Skeletal muscle tissue (tissue), 3 donors: ENCODE measurements at regions not wholly inside any gene's neighbourhood (a gene's known extent, or its start where the extent isn't known, plus 50 kb on each side); places are given as distances from the start of the nearest gene placed in this dataset.

Experiments used
- H3K27ac ChIP-seq: one replicate; pipeline ENCODE4 v1.7.0; 2013; ENCODE audit warnings: mild to moderate bottlenecking, low read depth, low read length, inconsistent platforms
- H3K27me3 ChIP-seq, 3 donors: one replicate each; pipeline ENCODE4 v1.7.0; 2013; ENCODE audit warnings: low read length in 3 of 3; ENCODE audit not compliant: control insufficient read depth in 3 of 3, insufficient read depth in 3 of 3
- H3K36me3 ChIP-seq, 3 donors: one replicate each; pipeline ENCODE4 v1.7.0; 2013; ENCODE audit warnings: low read length in 3 of 3; ENCODE audit not compliant: control insufficient read depth in 3 of 3, insufficient read depth in 3 of 3
- H3K4me1 ChIP-seq, 3 donors: one replicate each; pipeline ENCODE4 v1.7.0; 2013; ENCODE audit warnings: low read length in 3 of 3, mild to moderate bottlenecking in 3 of 3; ENCODE audit not compliant: control insufficient read depth in 3 of 3, insufficient read depth in 3 of 3
- H3K4me3 ChIP-seq, 3 donors: one replicate each; pipeline ENCODE4 v1.7.0; 2013; ENCODE audit warnings: low read length in 3 of 3
- H3K9ac ChIP-seq, 3 donors: one replicate each; pipeline ENCODE4 v1.7.0; 2013; ENCODE audit warnings: low read length in 3 of 3, mild to moderate bottlenecking in 3 of 3, moderate library complexity in 2 of 3, low read depth in 1 of 3
- H3K9me3 ChIP-seq, 3 donors: one replicate each; pipeline ENCODE4 v1.7.0; 2013; ENCODE audit warnings: low read length in 3 of 3; ENCODE audit not compliant: control insufficient read depth in 3 of 3
- donor health status: Osteomylitis.

- H3K27me3 ChIP-seq: no peaks in the 10 kb centered on the region
- no peaks in the 10 kb centered on the region for H3K9me3 ChIP-seq
- no peaks in the 10 kb centered on the region for H3K36me3 ChIP-seq
- no peak overlapping the region for H3K4me3 ChIP-seq
- H3K4me1 ChIP-seq: no peaks in the 10 kb centered on the region
- no peak overlapping the region for H3K27ac ChIP-seq
- H3K9ac ChIP-seq: no peak overlapping the region
Measured at GRCh38 chr2:47241715-47242114, 65.4 kb upstream of the CALM2 start.

DNA sequence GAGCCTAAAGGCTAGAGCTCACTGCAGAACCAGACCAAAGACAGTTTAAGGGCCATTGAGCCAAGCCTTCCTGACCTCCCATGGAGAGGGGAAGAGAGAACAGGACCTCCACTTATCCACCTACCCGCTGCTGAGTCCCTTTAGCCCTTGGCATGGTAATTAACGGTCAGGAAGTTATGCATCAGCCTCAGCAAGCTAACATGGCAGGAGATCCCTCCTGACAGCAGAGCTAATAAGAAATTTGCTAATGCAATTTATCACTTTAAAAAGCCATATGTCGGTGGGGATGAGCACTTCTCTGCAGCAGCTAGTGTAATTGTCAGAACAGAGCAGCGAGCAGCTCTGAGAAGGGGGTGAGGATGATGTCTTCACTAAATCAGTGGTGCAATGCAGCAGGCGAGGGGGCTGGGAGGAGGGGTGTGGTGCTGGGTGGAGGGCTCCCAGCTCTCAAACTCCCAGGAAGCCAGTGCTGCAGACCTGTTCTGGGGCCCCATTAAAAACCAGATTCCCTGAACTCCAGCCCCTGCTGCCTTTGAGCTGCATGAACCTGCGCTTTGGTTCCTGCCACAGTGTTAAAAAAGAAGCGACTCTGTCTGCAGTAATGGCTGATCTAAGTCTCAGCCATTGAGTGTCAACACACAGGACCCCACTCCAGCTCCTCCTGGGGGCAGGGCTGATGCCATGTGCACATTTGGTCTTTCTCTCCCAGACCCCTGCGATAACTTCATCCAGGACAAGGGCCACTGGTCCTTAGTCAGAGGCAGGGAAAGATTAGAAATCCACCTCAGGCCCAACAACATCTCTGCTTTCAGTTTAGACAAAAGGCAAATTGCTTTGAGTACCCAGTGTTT lies 63.0 kb upstream of the CALM2 start:
- Histone ChIP-seq H3K36me3 (no peaks in the 10 kb centered on the region), H3K27me3 (no peaks in the 10 kb centered on the region), H3K9me3 (no peaks in the 10 kb centered on the region), H3K4me1 (no peaks in the 10 kb centered on the region), H3K9ac (no peak overlapping the region), H3K4me3 (no peak overlapping the region), H3K27ac (no peak overlapping the region)

- Histone ChIP-seq H3K36me3 (no peaks in the 10 kb centered on the region), H3K9me3 (no peaks in the 10 kb centered on the region), H3K9ac (no peak overlapping the region), H3K27me3 (no peaks in the 10 kb centered on the region), H3K27ac (no peak overlapping the region), H3K4me3 (no peak overlapping the region), H3K4me1 (no peaks in the 10 kb centered on the region)
Measured at GRCh38 chr2:47238638-47239037, 62.3 kb upstream of the CALM2 start.

GRCh38 chr2:47237375-47238334 lies 61.3 kb upstream of the CALM2 start:
- H3K27me3 ChIP-seq: no peaks in the 10 kb centered on the region
- no peaks in the 10 kb centered on the region for H3K36me3 ChIP-seq
- no peak overlapping the region for H3K9ac ChIP-seq
- H3K27ac ChIP-seq: no peak overlapping the region
- H3K4me3 ChIP-seq: no peak overlapping the region
- no peaks in the 10 kb centered on the region for H3K4me1 ChIP-seq
- H3K9me3 ChIP-seq: no peaks in the 10 kb centered on the region

GRCh38 chr2:47236503-47237215 lies 60.3 kb upstream of the CALM2 start:
- Histone ChIP-seq H3K4me3 (no peak overlapping the region), H3K4me1 (no peaks in the 10 kb centered on the region), H3K27me3 (peaks cover 0 to 3% (median 0%) of the 10 kb centered on the region in 3 donors)

DNA sequence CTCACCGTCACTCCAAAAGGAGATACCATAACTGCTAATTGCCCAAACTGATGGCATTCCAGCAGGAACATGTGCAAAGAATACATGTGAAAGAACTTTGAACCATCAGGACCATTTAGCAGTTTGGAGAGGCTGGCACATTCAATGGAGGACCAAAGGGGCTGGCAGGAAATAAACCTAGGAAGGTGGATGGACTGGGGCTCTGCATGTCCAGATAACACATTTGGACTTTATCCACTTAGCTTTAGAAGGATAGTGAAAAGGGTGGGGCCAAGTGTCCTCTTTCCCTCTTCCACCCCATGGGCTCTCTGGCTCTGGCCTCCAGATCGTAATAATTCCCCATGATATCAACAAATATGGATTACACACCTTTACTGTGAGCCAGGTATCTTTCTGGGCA lies 58.8 kb upstream of the CALM2 start:
- Histone ChIP-seq H3K4me3 (no peak overlapping the region), H3K27ac (no peak overlapping the region), H3K36me3 (no peaks in the 10 kb centered on the region), H3K4me1 (no peaks in the 10 kb centered on the region), H3K9ac (no peak overlapping the region), H3K27me3 (peaks cover 0 to 3% (median 0%) of the 10 kb centered on the region in 3 donors), H3K9me3 (no peaks in the 10 kb centered on the region)

More at GRCh38 chr2:47236503-47237215, 60.3 kb upstream of the CALM2 start:
- H3K9me3 ChIP-seq: no peaks in the 10 kb centered on the region
- no peaks in the 10 kb centered on the region for H3K36me3 ChIP-seq
- no peak overlapping the region for H3K9ac ChIP-seq
- H3K27ac ChIP-seq: no peak overlapping the region

GRCh38 chr2:47234456-47234855 lies 58.1 kb upstream of the CALM2 start:
- Histone ChIP-seq H3K36me3 (no peaks in the 10 kb centered on the region), H3K9me3 (no peaks in the 10 kb centered on the region), H3K27me3 (peaks cover 0 to 3% (median 0%) of the 10 kb centered on the region in 3 donors), H3K9ac (no peak overlapping the region), H3K27ac (no peak overlapping the region), H3K4me1 (no peaks in the 10 kb centered on the region), H3K4me3 (no peak overlapping the region)

- peaks cover 0 to 3% (median 0%) of the 10 kb centered on the region in 3 donors for H3K27me3 ChIP-seq
- no peaks in the 10 kb centered on the region for H3K4me1 ChIP-seq
- no peaks in the 10 kb centered on the region for H3K36me3 ChIP-seq
- no peak overlapping the region for H3K27ac ChIP-seq
- H3K9ac ChIP-seq: no peak overlapping the region
- H3K9me3 ChIP-seq: no peaks in the 10 kb centered on the region
- H3K4me3 ChIP-seq: no peak overlapping the region
Measured at GRCh38 chr2:47232738-47233415, 56.6 kb upstream of the CALM2 start.

DNA sequence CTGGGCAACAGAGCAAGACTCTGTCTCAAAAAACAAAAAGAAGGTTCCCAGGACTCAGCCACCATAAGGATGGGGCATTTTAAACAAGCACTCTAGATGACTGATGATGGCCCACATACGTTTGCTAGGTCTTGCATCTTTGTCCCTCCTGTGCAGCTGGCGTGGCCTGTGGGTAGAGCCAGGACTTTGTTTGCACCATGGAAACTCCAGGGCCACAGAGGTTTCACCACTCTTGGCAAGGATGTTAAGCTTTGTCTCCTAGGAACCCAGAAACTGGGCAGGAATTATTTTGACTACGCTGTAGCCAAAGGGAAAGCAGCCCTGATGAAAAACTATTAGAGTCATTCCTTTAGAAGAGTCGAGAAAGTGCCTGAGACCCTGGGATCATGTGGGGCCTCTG lies 54.1 kb upstream of the CALM2 start:
- Histone ChIP-seq H3K27me3 (peaks cover 0 to 3% (median 0%) of the 10 kb centered on the region in 3 donors), H3K4me3 (no peak overlapping the region), H3K9ac (no peak overlapping the region), H3K27ac (no peak overlapping the region), H3K9me3 (no peaks in the 10 kb centered on the region), H3K36me3 (no peaks in the 10 kb centered on the region), H3K4me1 (peaks cover 12 to 13% (median 12%) of the 10 kb centered on the region in 3 donors)
